ENCODE measurements at regions not wholly inside any gene's neighbourhood (a gene's known extent, or its start where the extent isn't known, plus 50 kb on each side); places are given as distances from the start of the nearest gene placed in this dataset.

DNA sequence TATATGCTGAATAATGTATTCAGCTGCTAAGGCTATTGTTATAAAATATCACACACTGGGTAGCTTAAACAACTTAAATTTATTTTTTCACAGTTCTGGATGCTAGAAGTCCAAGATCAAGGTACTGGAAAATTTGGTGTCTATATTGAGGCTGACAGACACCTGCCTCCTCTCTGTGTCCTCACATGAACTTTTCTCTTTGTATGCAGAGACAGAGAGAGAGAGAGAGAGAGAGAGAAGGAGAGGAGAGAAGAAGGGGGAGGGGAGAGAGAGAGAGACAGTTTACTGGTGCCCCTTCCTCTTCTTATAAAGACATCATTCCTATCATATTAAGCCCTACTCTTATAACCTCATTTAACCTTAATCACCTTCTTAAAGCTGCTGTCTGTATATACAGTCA, 320.1 kb upstream of the THBS1 start:
- TF ChIP-seq, protein P1, sequence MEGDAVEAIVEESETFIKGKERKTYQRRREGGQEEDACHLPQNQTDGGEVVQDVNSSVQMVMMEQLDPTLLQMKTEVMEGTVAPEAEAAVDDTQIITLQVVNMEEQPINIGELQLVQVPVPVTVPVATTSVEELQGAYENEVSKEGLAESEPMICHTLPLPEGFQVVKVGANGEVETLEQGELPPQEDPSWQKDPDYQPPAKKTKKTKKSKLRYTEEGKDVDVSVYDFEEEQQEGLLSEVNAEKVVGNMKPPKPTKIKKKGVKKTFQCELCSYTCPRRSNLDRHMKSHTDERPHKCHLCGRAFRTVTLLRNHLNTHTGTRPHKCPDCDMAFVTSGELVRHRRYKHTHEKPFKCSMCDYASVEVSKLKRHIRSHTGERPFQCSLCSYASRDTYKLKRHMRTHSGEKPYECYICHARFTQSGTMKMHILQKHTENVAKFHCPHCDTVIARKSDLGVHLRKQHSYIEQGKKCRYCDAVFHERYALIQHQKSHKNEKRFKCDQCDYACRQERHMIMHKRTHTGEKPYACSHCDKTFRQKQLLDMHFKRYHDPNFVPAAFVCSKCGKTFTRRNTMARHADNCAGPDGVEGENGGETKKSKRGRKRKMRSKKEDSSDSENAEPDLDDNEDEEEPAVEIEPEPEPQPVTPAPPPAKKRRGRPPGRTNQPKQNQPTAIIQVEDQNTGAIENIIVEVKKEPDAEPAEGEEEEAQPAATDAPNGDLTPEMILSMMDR (conservative IDR thresholded peaks at IDR 0.05; ENCODE audit: low read length) = no peak
- TF ChIP-seq EZH2phosphoT487 (IDR thresholded peaks at IDR 0.05; ENCODE audit: borderline replicate concordance, low read depth, low read length) = no peak

Measured in OCI-LY7 (cell line).